Lower leg skin (tissue), 3 donors: ENCODE measurements at regions not wholly inside any gene's neighbourhood (a gene's known extent, or its start where the extent isn't known, plus 50 kb on each side); places are given as distances from the start of the nearest gene placed in this dataset.

Experiments
- POLR2A ChIP-seq, 2 donors: fragments of 450-650 bp; IDR thresholded peaks; one replicate each; pipeline ENCODE4 v1.6.1; 2016 to 2017; ENCODE audit warnings: antibody characterized with exemption in 2 of 2, mild to moderate bottlenecking in 1 of 2, moderate library complexity in 1 of 2
- TF ChIP-seq, protein P1 (sequence below), 3 donors: fragments of 450-650 bp; IDR thresholded peaks; one replicate each; pipeline ENCODE4 v1.5.1; 2016; ENCODE audit warnings: antibody characterized with exemption in 3 of 3, mild to moderate bottlenecking in 3 of 3, moderate library complexity in 2 of 3

DNA sequence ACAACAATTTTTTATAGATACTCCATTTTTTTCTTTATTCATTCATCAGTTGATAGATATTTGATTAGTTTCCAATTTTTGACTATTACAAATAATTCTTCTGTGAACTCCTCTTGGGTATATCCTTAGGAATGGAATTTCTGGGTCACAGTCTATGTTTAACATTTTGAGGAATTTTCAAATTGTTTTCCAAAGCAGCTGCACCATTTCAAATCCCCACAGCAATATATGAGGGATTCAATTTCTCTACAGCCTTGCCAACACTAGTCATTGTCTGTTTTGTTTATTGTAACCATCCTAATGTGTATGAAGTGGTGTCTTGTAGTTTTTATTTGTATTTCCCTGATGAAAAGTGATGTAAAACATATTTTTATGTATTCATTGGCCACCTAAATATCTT, 320.3 kb upstream of the DEFB112 start:
- TF ChIP-seq, protein P1, sequence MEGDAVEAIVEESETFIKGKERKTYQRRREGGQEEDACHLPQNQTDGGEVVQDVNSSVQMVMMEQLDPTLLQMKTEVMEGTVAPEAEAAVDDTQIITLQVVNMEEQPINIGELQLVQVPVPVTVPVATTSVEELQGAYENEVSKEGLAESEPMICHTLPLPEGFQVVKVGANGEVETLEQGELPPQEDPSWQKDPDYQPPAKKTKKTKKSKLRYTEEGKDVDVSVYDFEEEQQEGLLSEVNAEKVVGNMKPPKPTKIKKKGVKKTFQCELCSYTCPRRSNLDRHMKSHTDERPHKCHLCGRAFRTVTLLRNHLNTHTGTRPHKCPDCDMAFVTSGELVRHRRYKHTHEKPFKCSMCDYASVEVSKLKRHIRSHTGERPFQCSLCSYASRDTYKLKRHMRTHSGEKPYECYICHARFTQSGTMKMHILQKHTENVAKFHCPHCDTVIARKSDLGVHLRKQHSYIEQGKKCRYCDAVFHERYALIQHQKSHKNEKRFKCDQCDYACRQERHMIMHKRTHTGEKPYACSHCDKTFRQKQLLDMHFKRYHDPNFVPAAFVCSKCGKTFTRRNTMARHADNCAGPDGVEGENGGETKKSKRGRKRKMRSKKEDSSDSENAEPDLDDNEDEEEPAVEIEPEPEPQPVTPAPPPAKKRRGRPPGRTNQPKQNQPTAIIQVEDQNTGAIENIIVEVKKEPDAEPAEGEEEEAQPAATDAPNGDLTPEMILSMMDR (IDR thresholded peaks at IDR 0.05) = no peak
- TF ChIP-seq POLR2A (IDR thresholded peaks at IDR 0.05) = no peak
